HG03097 (cell line): ENCODE measurements at regions not wholly inside any gene's neighbourhood (a gene's known extent, or its start where the extent isn't known, plus 50 kb on each side); places are given as distances from the start of the nearest gene placed in this dataset.
"Not testable (repeated sequence)": the region's sequence is repeated elsewhere in the genome, so short reads cannot be mapped to it uniquely, and the experiment has no call there.

Source experiments
- ATAC-seq: cut with Tn5 transposase; IDR thresholded peaks from one replicate; pipeline ENCODE4 v1.9.1; 2021; ENCODE audit not compliant: unreplicated experiment, low FRiP score

- no peak for ATAC-seq
Measured at GRCh38 chr1:229710746-229711145, 84.7 kb downstream of the URB2 start.

- ATAC-seq: no peak
Measured at GRCh38 chr1:229714306-229714705, 88.3 kb downstream of the URB2 start.

GRCh38 chr1:229714964-229715603, 89.0 kb downstream of the URB2 start:
- ATAC-seq: no peak

GRCh38 chr1:229716069-229716468, 90.0 kb downstream of the URB2 start:
- ATAC-seq: no peak

- ATAC-seq: no peak
Measured at GRCh38 chr1:229716704-229717103, 90.7 kb downstream of the URB2 start.

- no peak for ATAC-seq
Measured at GRCh38 chr1:229717786-229718576, 91.9 kb downstream of the URB2 start.

GRCh38 chr1:229726061-229726460, 100.0 kb downstream of the URB2 start:
- no peak for ATAC-seq

- no peak for ATAC-seq
Measured at GRCh38 chr1:229729916-229730315, 103.9 kb downstream of the URB2 start.

GRCh38 chr1:229730573-229730972, 104.5 kb downstream of the URB2 start:
- no peak for ATAC-seq

GRCh38 chr1:229732061-229732460, 106.0 kb downstream of the URB2 start:
- no peak for ATAC-seq

- no peak for ATAC-seq
Measured at GRCh38 chr1:229736376-229736775, 110.3 kb downstream of the URB2 start.

- ATAC-seq: not testable (repeated sequence)
Measured at GRCh38 chr1:229742614-229743013, 116.6 kb downstream of the URB2 start.

GRCh38 chr1:229749992-229750391, 123.9 kb downstream of the URB2 start:
- no peak for ATAC-seq

GRCh38 chr1:229751610-229752009, 125.6 kb downstream of the URB2 start:
- ATAC-seq: no peak

GRCh38 chr1:229752679-229753078, 126.6 kb downstream of the URB2 start:
- no peak for ATAC-seq

GRCh38 chr1:229753764-229754551, 127.9 kb downstream of the URB2 start:
- ATAC-seq: no peak

GRCh38 chr1:229756666-229757065, 130.6 kb downstream of the URB2 start:
- no peak for ATAC-seq

- ATAC-seq: no peak
Measured at GRCh38 chr1:229757226-229757625, 131.2 kb downstream of the URB2 start.

GRCh38 chr1:229758101-229759036, 132.3 kb downstream of the URB2 start:
- ATAC-seq: no peak

- no peak for ATAC-seq
Measured at GRCh38 chr1:229759037-229759435, 133.0 kb downstream of the URB2 start.
